ENCODE measurements at regions not wholly inside any gene's neighbourhood (a gene's known extent, or its start where the extent isn't known, plus 50 kb on each side); places are given as distances from the start of the nearest gene placed in this dataset.

GRCh38 chr2:195603408-195603807 is 53.6 kb upstream of the SLC39A10 start:
- Histone ChIP-seq H3K79me2 (ENCODE audit: insufficient read depth, low read length) (no peaks in the 10 kb centered on the region), H3K9me3 (ENCODE audit: insufficient read depth, low read depth, low read length) (no peaks in the 10 kb centered on the region), H3K36me3 (ENCODE audit: insufficient read depth, low read length) (no peaks in the 10 kb centered on the region), H3F3A (ENCODE audit: low read depth) (no peaks in the 10 kb centered on the region), H4K20me1 (ENCODE audit: insufficient read depth, low read length, poor library complexity, severe bottlenecking) (no peaks in the 10 kb centered on the region), H3K9ac (ENCODE audit: low read depth, low read length, poor library complexity, severe bottlenecking) (no peak overlapping the region), H3K4me3 (ENCODE audit: low read length, poor library complexity, severe bottlenecking) (no peak overlapping the region), H3K4me1 (ENCODE audit: insufficient read depth, low read length, poor library complexity, severe bottlenecking) (no peaks in the 10 kb centered on the region), H3K9me2 (replicated peaks; ENCODE audit: low read depth, low read length) (no peaks in the 10 kb centered on the region), H3K4me2 (ENCODE audit: low read depth, low read length, poor library complexity, severe bottlenecking) (no peak overlapping the region), H3K27me3 (ENCODE audit: insufficient read depth, low read length, poor library complexity, severe bottlenecking) (no peaks in the 10 kb centered on the region), H2AFZ (ENCODE audit: low read length) (no peak overlapping the region)
- no peak for TF ChIP-seq CTCF (conservative IDR thresholded peaks at IDR 0.05; ENCODE audit: low read length)
- no peak for TF ChIP-seq EZH2phosphoT487 (IDR thresholded peaks at IDR 0.05; ENCODE audit: borderline replicate concordance)

- no peak overlapping the region for H3K4me2 ChIP-seq (ENCODE audit: low read depth, low read length, poor library complexity, severe bottlenecking)
- H3K27me3 ChIP-seq (ENCODE audit: insufficient read depth, low read length, poor library complexity, severe bottlenecking) = no peaks in the 10 kb centered on the region
- H3K4me3 ChIP-seq (ENCODE audit: low read length, poor library complexity, severe bottlenecking) = no peak overlapping the region
- TF ChIP-seq CTCF (conservative IDR thresholded peaks at IDR 0.05; ENCODE audit: low read length) (no peak), EZH2phosphoT487 (IDR thresholded peaks at IDR 0.05; ENCODE audit: borderline replicate concordance) (no peak)
- no peaks in the 10 kb centered on the region for H3K9me3 ChIP-seq (ENCODE audit: insufficient read depth, low read depth, low read length)
- no peak overlapping the region for H2AFZ ChIP-seq (ENCODE audit: low read length)
- no peaks in the 10 kb centered on the region for H3K4me1 ChIP-seq (ENCODE audit: insufficient read depth, low read length, poor library complexity, severe bottlenecking)
- no peaks in the 10 kb centered on the region for H3K79me2 ChIP-seq (ENCODE audit: insufficient read depth, low read length)
- H4K20me1 ChIP-seq (ENCODE audit: insufficient read depth, low read length, poor library complexity, severe bottlenecking) = no peaks in the 10 kb centered on the region
- no peak overlapping the region for H3K9ac ChIP-seq (ENCODE audit: low read depth, low read length, poor library complexity, severe bottlenecking)
- no peaks in the 10 kb centered on the region for H3K36me3 ChIP-seq (ENCODE audit: insufficient read depth, low read length)
- no peaks in the 10 kb centered on the region for H3F3A ChIP-seq (ENCODE audit: low read depth)
- H3K9me2 ChIP-seq (replicated peaks; ENCODE audit: low read depth, low read length) = no peaks in the 10 kb centered on the region
Measured at GRCh38 chr2:195602687-195603086, 54.3 kb upstream of the SLC39A10 start.

GRCh38 chr2:195601361-195601760 is 55.7 kb upstream of the SLC39A10 start:
- Histone ChIP-seq H3K4me3 (ENCODE audit: low read length, poor library complexity, severe bottlenecking) (no peak overlapping the region), H3K79me2 (ENCODE audit: insufficient read depth, low read length) (no peaks in the 10 kb centered on the region), H3K9me3 (ENCODE audit: insufficient read depth, low read depth, low read length) (no peaks in the 10 kb centered on the region), H3F3A (ENCODE audit: low read depth) (no peaks in the 10 kb centered on the region), H3K9me2 (replicated peaks; ENCODE audit: low read depth, low read length) (no peaks in the 10 kb centered on the region), H3K9ac (ENCODE audit: low read depth, low read length, poor library complexity, severe bottlenecking) (no peak overlapping the region), H3K4me2 (ENCODE audit: low read depth, low read length, poor library complexity, severe bottlenecking) (no peak overlapping the region), H2AFZ (ENCODE audit: low read length) (peak overlapping the region; percentile 75), H4K20me1 (ENCODE audit: insufficient read depth, low read length, poor library complexity, severe bottlenecking) (no peaks in the 10 kb centered on the region), H3K27me3 (ENCODE audit: insufficient read depth, low read length, poor library complexity, severe bottlenecking) (no peaks in the 10 kb centered on the region), H3K4me1 (ENCODE audit: insufficient read depth, low read length, poor library complexity, severe bottlenecking) (no peaks in the 10 kb centered on the region), H3K36me3 (ENCODE audit: insufficient read depth, low read length) (no peaks in the 10 kb centered on the region)
- TF ChIP-seq EZH2phosphoT487 (IDR thresholded peaks at IDR 0.05; ENCODE audit: borderline replicate concordance) (no peak), CTCF (conservative IDR thresholded peaks at IDR 0.05; ENCODE audit: low read length) (no peak)
